Retinal pigment epithelial cell (primary cell): ENCODE measurements at regions not wholly inside any gene's neighbourhood (a gene's known extent, or its start where the extent isn't known, plus 50 kb on each side); places are given as distances from the start of the nearest gene placed in this dataset.

Experiments
- DNase-seq: peaks from one replicate; pipeline ENCODE4 v3.0.0-alpha.2; 2010; ENCODE audit warnings: low read depth
- H3K4me3 ChIP-seq: 2 replicates; pipeline ENCODE4 v1.5.1; 2011; ENCODE audit warnings: mild to moderate bottlenecking, low read length, control low read depth, moderate library complexity
- CTCF ChIP-seq: conservative IDR thresholded peaks from 2 replicates; pipeline ENCODE4 v1.5.1; 2011; ENCODE audit warnings: low read depth, low read length, control low read depth, inconsistent platforms

GRCh38 chr1:13878021-13878420 is 178.0 kb downstream of the PRDM2 start:
- no peak for TF ChIP-seq CTCF
- DNase-seq, result no peak
- no peak overlapping the region for H3K4me3 ChIP-seq

- no peak for TF ChIP-seq CTCF
- H3K4me3 ChIP-seq, result no peak overlapping the region
- DNase-seq, result no peak
Measured at GRCh38 chr1:13878451-13878850, 178.5 kb downstream of the PRDM2 start.

GRCh38 chr1:13881385-13882088 is 181.5 kb downstream of the PRDM2 start:
- no peak for DNase-seq
- no peak for TF ChIP-seq CTCF
- no peak overlapping the region for H3K4me3 ChIP-seq

GRCh38 chr1:13888351-13888986 is 188.5 kb downstream of the PRDM2 start:
- TF ChIP-seq CTCF, result no peak
- no peak for DNase-seq
- no peak overlapping the region for H3K4me3 ChIP-seq

- no peak for TF ChIP-seq CTCF
- DNase-seq, result no peak
- H3K4me3 ChIP-seq, result no peak overlapping the region
Measured at GRCh38 chr1:13889495-13889894, 189.5 kb downstream of the PRDM2 start.

- no peak for TF ChIP-seq CTCF
- H3K4me3 ChIP-seq, result no peak overlapping the region
- no peak for DNase-seq
Measured at GRCh38 chr1:13890766-13891165, 190.8 kb downstream of the PRDM2 start.

- DNase-seq, result no peak
- no peak overlapping the region for H3K4me3 ChIP-seq
Measured at GRCh38 chr1:13892198-13892597, 192.2 kb downstream of the PRDM2 start.

More at GRCh38 chr1:13892198-13892597, 192.2 kb downstream of the PRDM2 start:
- TF ChIP-seq CTCF, result no peak
